GM12878 (cell line): ENCODE measurements at regions not wholly inside any gene's neighbourhood (a gene's known extent, or its start where the extent isn't known, plus 50 kb on each side); places are given as distances from the start of the nearest gene placed in this dataset.

ENCODE experiments used
- BACH1 ChIP-seq: fragments of 450-650 bp; IDR thresholded peaks from 2 replicates; pipeline ENCODE4 v1.6.1; 2017; ENCODE audit warnings: mild to moderate bottlenecking, borderline replicate concordance
- EGR1 ChIP-seq, 2 experiments: IDR thresholded peaks; 1 replicate in 1 of 2; 2 replicates in 1 of 2; pipeline ENCODE4 v1.6.1; 2011 to 2012; ENCODE audit warnings: low read depth in 2 of 2, low read length in 2 of 2, borderline replicate concordance in 1 of 2, mild to moderate bottlenecking in 1 of 2, moderate library complexity in 1 of 2
- EP300 ChIP-seq, 2 experiments: fragments of 150-350 bp in 1 of 2; IDR thresholded peaks; 2 replicates each; pipeline ENCODE4 v1.6.1; 2011 to 2012; ENCODE audit warnings: low read depth in 2 of 2, low read length in 2 of 2, borderline replicate concordance in 1 of 2, improper control_type of control experiment in 1 of 2, inconsistent platforms in 1 of 2; ENCODE audit not compliant: control insufficient read depth in 1 of 2
- POLR2AphosphoS5 ChIP-seq: IDR thresholded peaks from 2 replicates; pipeline ENCODE4 v1.6.1; 2011; ENCODE audit warnings: mild to moderate bottlenecking, low read length, inconsistent platforms
- USF2 ChIP-seq: IDR thresholded peaks from 2 replicates; pipeline ENCODE4 v1.6.1; 2011; ENCODE audit warnings: low read depth, low read length, improper control_type of control experiment, borderline replicate concordance
- TF ChIP-seq, protein P1 (sequence below), 3 experiments: IDR thresholded peaks in 2 of 3; conservative IDR thresholded peaks in 1 of 3; 2 replicates each; pipeline ENCODE4 v1.5.1; 2011; ENCODE audit warnings: low read depth in 3 of 3, low read length in 3 of 3, mild to moderate bottlenecking in 3 of 3, control low read depth in 2 of 3, moderate library complexity in 2 of 3, inconsistent platforms in 1 of 3, mixed read lengths in 1 of 3; ENCODE audit not compliant: control insufficient read depth in 2 of 3, insufficient read depth in 1 of 3; ENCODE audit errors: extremely low read depth in 1 of 3

DNA sequence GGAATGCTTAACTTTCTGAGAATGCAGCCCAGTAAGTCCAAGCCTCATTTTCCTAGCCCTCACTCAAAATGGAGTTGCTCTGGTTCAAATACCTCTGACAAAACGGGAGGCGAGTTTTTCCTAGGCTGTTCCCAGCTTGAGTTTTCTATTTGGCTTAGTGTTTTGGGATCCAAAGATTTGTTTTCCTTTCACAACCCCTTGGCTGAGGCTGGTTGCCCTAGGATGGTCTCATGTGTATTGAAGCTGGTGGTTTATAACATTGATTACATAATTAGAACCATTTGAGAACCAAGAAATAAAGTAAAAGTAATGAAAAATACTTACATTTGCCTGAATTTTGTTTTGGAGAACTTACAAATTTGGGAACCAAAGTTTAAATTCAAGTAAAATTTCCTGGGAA is 611.1 kb upstream of the LUZP2 start:
- TF ChIP-seq USF2 (no peak), EGR1 (IDR thresholded peaks at IDR 0.05; ENCODE audit: borderline replicate concordance in 1 of 2, low read depth in 2 of 2, low read length in 2 of 2) (no peak), POLR2AphosphoS5 (no peak), BACH1 (no peak), EP300 (IDR thresholded peaks at IDR 0.05; ENCODE audit: borderline replicate concordance in 1 of 2, control insufficient read depth in 1 of 2, low read depth in 2 of 2, low read length in 2 of 2) (no peak)
- TF ChIP-seq, protein P1, sequence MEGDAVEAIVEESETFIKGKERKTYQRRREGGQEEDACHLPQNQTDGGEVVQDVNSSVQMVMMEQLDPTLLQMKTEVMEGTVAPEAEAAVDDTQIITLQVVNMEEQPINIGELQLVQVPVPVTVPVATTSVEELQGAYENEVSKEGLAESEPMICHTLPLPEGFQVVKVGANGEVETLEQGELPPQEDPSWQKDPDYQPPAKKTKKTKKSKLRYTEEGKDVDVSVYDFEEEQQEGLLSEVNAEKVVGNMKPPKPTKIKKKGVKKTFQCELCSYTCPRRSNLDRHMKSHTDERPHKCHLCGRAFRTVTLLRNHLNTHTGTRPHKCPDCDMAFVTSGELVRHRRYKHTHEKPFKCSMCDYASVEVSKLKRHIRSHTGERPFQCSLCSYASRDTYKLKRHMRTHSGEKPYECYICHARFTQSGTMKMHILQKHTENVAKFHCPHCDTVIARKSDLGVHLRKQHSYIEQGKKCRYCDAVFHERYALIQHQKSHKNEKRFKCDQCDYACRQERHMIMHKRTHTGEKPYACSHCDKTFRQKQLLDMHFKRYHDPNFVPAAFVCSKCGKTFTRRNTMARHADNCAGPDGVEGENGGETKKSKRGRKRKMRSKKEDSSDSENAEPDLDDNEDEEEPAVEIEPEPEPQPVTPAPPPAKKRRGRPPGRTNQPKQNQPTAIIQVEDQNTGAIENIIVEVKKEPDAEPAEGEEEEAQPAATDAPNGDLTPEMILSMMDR (IDR thresholded peaks at IDR 0.05 in 2 of 3, conservative IDR thresholded peaks at IDR 0.05 in 1 of 3; ENCODE audit: control insufficient read depth in 2 of 3, extremely low read depth in 1 of 3, insufficient read depth in 1 of 3, low read depth in 3 of 3, low read length in 3 of 3) = no peak
